HEK293 (cell line): ENCODE measurements at regions not wholly inside any gene's neighbourhood (a gene's known extent, or its start where the extent isn't known, plus 50 kb on each side); places are given as distances from the start of the nearest gene placed in this dataset.

Experiments
- CTCF ChIP-seq: fragments of 450-650 bp; formaldehyde crosslinking; IDR thresholded peaks from 2 replicates; pipeline ENCODE4 v1.5.1; 2016; ENCODE audit warnings: missing biosample characterization, missing genetic modification characterization
- KLF9 ChIP-seq: fragments of 450-650 bp; formaldehyde crosslinking; IDR thresholded peaks from 2 replicates; pipeline ENCODE4 v1.5.1; 2016; ENCODE audit warnings: missing biosample characterization, missing genetic modification characterization, low read depth
- MZF1 ChIP-seq: fragments of 450-650 bp; formaldehyde crosslinking; IDR thresholded peaks from 2 replicates; pipeline ENCODE4 v1.5.1; 2017; ENCODE audit warnings: missing biosample characterization, missing genetic modification characterization, borderline replicate concordance
- PBX3 ChIP-seq: sonication (generic); formaldehyde crosslinking; IDR thresholded peaks from 2 replicates; pipeline ENCODE4 v1.8.1; 2022; ENCODE audit warnings: mild to moderate bottlenecking, moderate library complexity, missing genetic modification reagents
- SP2 ChIP-seq: fragments of 450-650 bp; formaldehyde crosslinking; IDR thresholded peaks from 2 replicates; pipeline ENCODE4 v1.5.1; 2016; ENCODE audit warnings: missing biosample characterization, missing genetic modification characterization
- ZNF121 ChIP-seq: fragments of 450-650 bp; formaldehyde crosslinking; IDR thresholded peaks from 2 replicates; pipeline ENCODE4 v1.5.1; 2016; ENCODE audit warnings: missing biosample characterization, missing genetic modification characterization
- ZNF280D ChIP-seq: fragments of 450-650 bp; formaldehyde crosslinking; IDR thresholded peaks from 2 replicates; pipeline ENCODE4 v1.5.1; 2016; ENCODE audit warnings: missing biosample characterization, missing genetic modification characterization
- ZNF335 ChIP-seq: fragments of 450-650 bp; formaldehyde crosslinking; conservative IDR thresholded peaks from 2 replicates; pipeline ENCODE4 v1.5.1; 2016; ENCODE audit warnings: missing biosample characterization, missing genetic modification characterization
- ZNF548 ChIP-seq: fragments of 450-650 bp; formaldehyde crosslinking; IDR thresholded peaks from 2 replicates; pipeline ENCODE4 v1.5.1; 2016; ENCODE audit warnings: missing biosample characterization, missing genetic modification characterization
- TF ChIP-seq, protein P1 (sequence below): fragments of 450-650 bp; formaldehyde crosslinking; IDR thresholded peaks from 2 replicates; pipeline ENCODE4 v1.5.1; 2016; ENCODE audit warnings: missing biosample characterization, missing genetic modification characterization, low read depth

DNA sequence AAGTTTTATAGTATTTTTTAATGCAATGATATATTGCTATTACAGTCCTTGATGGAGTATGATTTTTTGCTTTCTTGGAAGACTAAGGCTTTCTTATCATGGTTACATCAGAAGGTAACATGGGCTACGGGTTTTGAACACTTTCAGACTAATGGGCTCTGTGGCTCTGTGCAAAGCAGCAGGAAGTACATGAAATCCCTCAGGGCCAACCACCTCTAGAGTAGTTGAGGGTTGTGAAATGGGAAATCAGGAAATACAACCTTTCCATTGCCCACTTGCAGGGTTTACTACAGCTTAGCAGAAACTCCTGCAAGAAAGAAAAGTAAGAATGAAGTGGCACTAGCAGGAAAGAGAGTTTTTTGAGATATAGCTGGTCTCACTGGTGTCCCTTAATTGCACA, 853.5 kb downstream of the KCNMA1 start:
- TF ChIP-seq CTCF (tag by site-specific recombination): no peak
- no peak for TF ChIP-seq ZNF121 (tag by site-specific recombination)
- no peak for TF ChIP-seq ZNF280D (tag by site-specific recombination)
- no peak for TF ChIP-seq MZF1
- TF ChIP-seq SP2 (tag by site-specific recombination): no peak
- no peak for TF ChIP-seq ZNF548
- TF ChIP-seq, protein P1, sequence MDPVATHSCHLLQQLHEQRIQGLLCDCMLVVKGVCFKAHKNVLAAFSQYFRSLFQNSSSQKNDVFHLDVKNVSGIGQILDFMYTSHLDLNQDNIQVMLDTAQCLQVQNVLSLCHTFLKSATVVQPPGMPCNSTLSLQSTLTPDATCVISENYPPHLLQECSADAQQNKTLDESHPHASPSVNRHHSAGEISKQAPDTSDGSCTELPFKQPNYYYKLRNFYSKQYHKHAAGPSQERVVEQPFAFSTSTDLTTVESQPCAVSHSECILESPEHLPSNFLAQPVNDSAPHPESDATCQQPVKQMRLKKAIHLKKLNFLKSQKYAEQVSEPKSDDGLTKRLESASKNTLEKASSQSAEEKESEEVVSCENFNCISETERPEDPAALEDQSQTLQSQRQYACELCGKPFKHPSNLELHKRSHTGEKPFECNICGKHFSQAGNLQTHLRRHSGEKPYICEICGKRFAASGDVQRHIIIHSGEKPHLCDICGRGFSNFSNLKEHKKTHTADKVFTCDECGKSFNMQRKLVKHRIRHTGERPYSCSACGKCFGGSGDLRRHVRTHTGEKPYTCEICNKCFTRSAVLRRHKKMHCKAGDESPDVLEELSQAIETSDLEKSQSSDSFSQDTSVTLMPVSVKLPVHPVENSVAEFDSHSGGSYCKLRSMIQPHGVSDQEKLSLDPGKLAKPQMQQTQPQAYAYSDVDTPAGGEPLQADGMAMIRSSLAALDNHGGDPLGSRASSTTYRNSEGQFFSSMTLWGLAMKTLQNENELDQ (tag by site-specific recombination): no peak
- TF ChIP-seq KLF9: no peak
- no peak for TF ChIP-seq PBX3 (CRISPR knock-in tag)
- TF ChIP-seq ZNF335 (tag by site-specific recombination): no peak
